ENCODE measurements at regions not wholly inside any gene's neighbourhood (a gene's known extent, or its start where the extent isn't known, plus 50 kb on each side); places are given as distances from the start of the nearest gene placed in this dataset.
"Not testable (repeated sequence)": the region's sequence is repeated elsewhere in the genome, so short reads cannot be mapped to it uniquely, and the experiment has no call there.

- DNase-seq = not testable (repeated sequence)
Observed at GRCh38 chr12:131400668-131401294, 310.1 kb upstream of the SFSWAP start.

- DNase-seq = not testable (repeated sequence)
Observed at GRCh38 chr12:131401907-131402633, 308.8 kb upstream of the SFSWAP start.

- DNase-seq = no peak
Observed at GRCh38 chr12:131402781-131403396, 308.0 kb upstream of the SFSWAP start.

GRCh38 chr12:131403676-131404075 is 307.2 kb upstream of the SFSWAP start:
- DNase-seq = no peak

GRCh38 chr12:131404705-131405104 is 306.2 kb upstream of the SFSWAP start:
- no peak for DNase-seq

GRCh38 chr12:131407221-131408035 is 303.5 kb upstream of the SFSWAP start:
- no peak for DNase-seq

- no peak for DNase-seq
Observed at GRCh38 chr12:131408036-131408365, 302.9 kb upstream of the SFSWAP start.

GRCh38 chr12:131408484-131408883 is 302.4 kb upstream of the SFSWAP start:
- no peak for DNase-seq

- DNase-seq = no peak
Observed at GRCh38 chr12:131409211-131409610, 301.7 kb upstream of the SFSWAP start.

- not testable (repeated sequence) for DNase-seq
Observed at GRCh38 chr12:131411827-131412226, 299.1 kb upstream of the SFSWAP start.

GRCh38 chr12:131413006-131413405 is 297.9 kb upstream of the SFSWAP start:
- DNase-seq = no peak

GRCh38 chr12:131413471-131413870 is 297.4 kb upstream of the SFSWAP start:
- DNase-seq = no peak

- not testable (repeated sequence) for DNase-seq
Observed at GRCh38 chr12:131414155-131414922, 296.6 kb upstream of the SFSWAP start.

- peak; percentile 8 for DNase-seq
Observed at GRCh38 chr12:131415781-131416180, 295.1 kb upstream of the SFSWAP start.

- DNase-seq = no peak
Observed at GRCh38 chr12:131418121-131418520, 292.8 kb upstream of the SFSWAP start.

- DNase-seq = no peak
Observed at GRCh38 chr12:131418884-131419283, 292.0 kb upstream of the SFSWAP start.

GRCh38 chr12:131420867-131421447 is 289.9 kb upstream of the SFSWAP start:
- no peak for DNase-seq

- no peak for DNase-seq
Observed at GRCh38 chr12:131421509-131422186, 289.2 kb upstream of the SFSWAP start.

GRCh38 chr12:131422187-131422520 is 288.7 kb upstream of the SFSWAP start:
- no peak for DNase-seq

GRCh38 chr12:131422744-131423143 is 288.1 kb upstream of the SFSWAP start:
- DNase-seq = no peak

- DNase-seq = no peak
Observed at GRCh38 chr12:131424270-131424669, 286.6 kb upstream of the SFSWAP start.

Data from CD4-positive, alpha-beta T cell treated with Interleukin-21 for 1 hour (primary cell).